GM10266 (cell line): ENCODE measurements at regions not wholly inside any gene's neighbourhood (a gene's known extent, or its start where the extent isn't known, plus 50 kb on each side); places are given as distances from the start of the nearest gene placed in this dataset.

ENCODE experiments used
- DNase-seq: peaks from one replicate; pipeline ENCODE4 v3.0.0; 2012; ENCODE audit errors: extremely low spot score
- TF ChIP-seq, protein P1 (sequence below): IDR thresholded peaks from 2 replicates; pipeline ENCODE4 v1.5.1; 2012; ENCODE audit warnings: mild to moderate bottlenecking, low read depth; ENCODE audit not compliant: control insufficient read depth, insufficient read depth; ENCODE audit errors: missing control alignments

DNA sequence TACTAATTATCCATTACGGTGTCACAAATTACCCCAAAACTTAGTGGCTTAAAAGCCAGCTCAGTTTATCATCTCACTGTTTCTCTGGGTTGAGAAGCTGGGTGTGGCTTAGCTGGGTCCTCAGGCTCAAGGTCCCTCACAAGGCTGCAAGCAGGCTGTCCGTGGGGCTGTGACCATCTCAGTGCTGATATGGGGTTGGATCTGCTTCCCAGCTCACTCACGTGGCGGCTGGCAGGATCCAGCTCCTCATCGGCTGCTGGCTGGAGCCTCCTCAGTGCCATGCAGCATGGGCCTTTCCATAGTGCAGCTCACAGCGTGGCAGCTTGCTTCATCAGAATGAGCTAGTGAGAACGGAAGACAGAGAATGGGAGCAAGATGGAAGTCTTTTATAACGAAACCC is 128.5 kb upstream of the CPEB4 start:
- no peak for DNase-seq
- TF ChIP-seq, protein P1, sequence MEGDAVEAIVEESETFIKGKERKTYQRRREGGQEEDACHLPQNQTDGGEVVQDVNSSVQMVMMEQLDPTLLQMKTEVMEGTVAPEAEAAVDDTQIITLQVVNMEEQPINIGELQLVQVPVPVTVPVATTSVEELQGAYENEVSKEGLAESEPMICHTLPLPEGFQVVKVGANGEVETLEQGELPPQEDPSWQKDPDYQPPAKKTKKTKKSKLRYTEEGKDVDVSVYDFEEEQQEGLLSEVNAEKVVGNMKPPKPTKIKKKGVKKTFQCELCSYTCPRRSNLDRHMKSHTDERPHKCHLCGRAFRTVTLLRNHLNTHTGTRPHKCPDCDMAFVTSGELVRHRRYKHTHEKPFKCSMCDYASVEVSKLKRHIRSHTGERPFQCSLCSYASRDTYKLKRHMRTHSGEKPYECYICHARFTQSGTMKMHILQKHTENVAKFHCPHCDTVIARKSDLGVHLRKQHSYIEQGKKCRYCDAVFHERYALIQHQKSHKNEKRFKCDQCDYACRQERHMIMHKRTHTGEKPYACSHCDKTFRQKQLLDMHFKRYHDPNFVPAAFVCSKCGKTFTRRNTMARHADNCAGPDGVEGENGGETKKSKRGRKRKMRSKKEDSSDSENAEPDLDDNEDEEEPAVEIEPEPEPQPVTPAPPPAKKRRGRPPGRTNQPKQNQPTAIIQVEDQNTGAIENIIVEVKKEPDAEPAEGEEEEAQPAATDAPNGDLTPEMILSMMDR: no peak

DNA sequence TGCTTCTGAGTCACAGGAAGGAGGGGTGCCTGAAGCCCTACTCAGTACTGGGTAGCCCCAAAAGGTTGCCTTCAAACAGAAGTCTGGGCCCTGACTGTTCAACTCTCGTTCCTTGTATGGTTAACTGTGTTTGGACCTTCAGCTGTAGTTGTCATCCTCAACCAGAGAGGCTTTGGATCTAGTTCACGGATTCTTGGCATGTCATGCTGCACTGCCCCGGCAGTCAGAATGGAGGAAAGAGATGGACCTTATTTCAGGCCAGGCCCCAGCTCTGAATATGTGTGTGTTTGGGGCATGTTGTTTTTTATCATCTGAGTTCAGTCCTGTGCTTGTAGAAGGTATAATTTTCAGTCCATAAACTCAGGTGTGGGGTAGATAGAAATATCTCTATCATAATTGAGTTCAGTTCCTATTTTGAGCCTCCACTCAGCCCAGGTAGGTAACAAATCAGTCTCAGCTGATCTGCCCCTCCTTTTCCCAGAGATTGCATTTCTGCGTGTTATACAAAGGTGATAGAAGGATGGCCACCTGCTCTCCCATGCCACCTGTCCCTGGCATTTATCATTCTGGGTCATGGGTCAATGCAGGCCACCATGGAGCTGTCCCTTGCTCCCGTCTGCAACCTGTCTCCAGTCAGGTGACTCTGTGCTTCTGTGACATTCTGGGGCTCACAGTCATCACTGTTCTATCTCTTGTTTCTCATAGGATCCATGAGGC is 127.5 kb upstream of the CPEB4 start:
- no peak for DNase-seq
- TF ChIP-seq, protein P1: no peak

DNA sequence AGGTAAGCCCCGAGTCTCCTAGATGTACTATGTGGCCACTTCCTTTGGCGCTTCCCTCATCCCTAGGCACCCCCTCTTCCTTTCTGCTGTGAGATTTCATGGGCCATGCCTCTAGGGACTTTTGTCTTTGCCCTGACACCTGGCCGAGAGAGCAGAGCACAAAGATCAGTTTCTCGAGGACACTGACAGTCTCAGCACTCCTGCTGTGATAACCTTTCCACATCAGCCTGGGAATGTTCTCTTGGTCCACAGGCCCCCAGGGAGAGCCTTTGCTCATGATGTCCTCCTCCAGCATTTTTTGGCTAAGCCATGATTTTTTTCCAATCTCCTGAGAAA is 127.0 kb upstream of the CPEB4 start:
- no peak for DNase-seq
- TF ChIP-seq, protein P1: no peak

DNA sequence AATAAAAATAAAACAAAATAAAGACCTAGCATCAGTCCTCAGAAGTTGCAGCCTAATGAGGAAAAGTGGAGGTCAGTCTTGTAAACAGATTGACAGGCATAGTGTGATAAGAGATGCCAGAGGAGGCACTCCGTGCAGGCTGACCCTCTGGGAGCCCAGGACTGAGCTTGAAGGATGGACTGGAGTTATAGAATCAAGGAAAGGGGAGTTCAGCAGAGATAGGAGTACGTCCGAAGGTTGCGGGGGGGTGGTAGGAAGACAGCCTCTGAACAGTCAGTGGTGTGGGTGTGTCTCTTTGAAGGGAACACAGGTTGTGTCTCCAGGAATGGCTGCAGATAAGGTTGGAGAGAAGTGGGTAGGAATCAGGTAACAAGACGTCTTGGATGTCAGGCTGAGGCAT is 126.1 kb upstream of the CPEB4 start:
- DNase-seq: no peak

DNA sequence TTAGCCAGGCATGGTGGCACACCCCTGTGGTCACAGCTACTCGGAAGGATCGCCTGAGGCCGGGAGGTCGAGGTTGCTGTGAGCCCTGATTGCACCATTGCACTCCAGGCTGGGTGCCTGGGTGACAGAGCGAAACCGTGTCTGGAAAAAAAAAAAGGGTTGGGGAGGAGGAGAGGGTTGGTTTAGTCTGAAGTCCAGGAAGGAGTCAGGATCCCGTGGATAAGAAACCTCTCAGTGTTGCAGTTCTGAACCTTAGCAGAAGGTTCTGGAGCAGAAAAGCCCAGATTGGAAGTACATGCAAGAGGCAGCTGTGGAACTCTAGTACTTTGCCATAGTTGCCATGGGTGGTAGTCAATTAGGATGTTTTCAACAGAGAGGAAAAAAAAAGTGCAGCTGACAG is 125.2 kb upstream of the CPEB4 start:
- TF ChIP-seq, protein P1: no peak
- DNase-seq: no peak

More for the DNA sequence above, 126.1 kb upstream of the CPEB4 start:
- TF ChIP-seq, protein P1: no peak

DNA sequence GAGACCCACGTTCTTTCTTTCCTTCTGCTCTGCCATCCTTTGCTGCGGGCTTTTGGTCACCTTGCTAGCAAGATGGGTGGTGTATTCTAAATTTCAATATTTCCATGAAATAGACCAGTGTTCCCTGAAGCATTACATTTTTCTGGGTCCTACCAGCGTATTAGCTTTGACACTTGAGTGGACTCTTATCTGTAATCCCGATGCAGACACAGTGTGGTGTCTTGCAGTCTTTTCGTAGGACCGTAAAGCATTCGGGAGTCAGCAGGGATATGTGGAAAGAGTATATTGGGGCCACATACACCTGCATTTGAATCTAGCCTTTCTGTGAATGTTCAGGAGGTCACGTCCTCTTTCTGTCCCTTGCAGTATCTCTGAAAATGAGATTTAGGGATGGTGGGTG is 124.7 kb upstream of the CPEB4 start:
- TF ChIP-seq, protein P1: no peak
- DNase-seq: no peak

DNA sequence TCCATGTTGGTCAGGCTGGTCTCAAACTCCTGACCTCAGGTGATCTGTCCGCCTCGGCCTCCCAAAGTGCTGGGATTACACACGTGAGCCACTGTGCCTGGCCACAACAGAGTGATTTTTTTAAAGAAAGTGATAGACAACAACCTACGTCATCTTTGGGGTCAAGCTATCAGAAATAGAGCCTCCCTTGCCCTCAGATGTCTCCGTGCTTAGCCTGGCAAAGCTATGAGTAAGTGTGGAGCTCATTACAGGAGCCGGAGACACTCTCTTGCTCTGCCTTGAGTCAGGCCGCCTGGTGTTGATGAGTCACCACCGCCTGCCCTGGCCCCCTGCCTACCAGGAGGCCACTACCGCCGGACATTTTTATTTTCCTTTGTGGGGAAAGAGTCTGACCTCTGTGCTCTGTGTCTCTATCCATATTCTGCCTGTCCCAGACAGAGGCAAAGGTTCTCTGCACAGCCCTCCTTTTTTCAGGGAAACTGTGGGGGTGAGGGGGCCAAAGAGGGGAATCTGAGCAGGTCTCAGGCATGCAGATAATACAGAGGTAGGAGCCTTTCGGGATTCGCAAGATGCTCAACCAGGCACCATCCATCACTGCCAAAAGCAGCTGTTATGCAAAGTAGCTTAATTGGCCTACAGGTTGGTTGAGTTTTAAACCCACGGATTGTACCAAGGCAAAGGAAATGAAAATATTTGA is 123.7 kb upstream of the CPEB4 start:
- TF ChIP-seq, protein P1: no peak
- no peak for DNase-seq
